ENCODE measurements at regions not wholly inside any gene's neighbourhood (a gene's known extent, or its start where the extent isn't known, plus 50 kb on each side); places are given as distances from the start of the nearest gene placed in this dataset.

DNA sequence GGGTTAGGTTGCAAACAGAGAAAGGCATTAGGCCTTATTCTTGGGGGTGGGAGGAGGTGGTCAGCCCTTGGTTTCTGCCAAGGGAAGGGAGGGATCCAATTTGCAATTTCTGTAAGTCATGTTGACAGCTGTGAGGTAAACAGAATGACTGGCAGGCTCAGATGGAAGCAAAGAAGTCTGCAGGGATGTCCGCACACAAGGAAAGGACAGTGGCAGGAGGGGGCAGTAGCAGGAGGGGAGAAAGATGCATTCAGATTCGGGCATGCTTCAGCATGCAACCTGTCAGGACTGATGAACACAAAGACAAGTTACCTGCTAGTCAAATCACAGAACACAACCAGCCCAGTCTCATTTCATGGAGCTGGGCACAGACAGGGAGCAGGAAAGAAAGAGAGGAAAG is 217.9 kb upstream of the FOXA2 start:
- H3K4me3 ChIP-seq (replicated peaks; ENCODE audit: low read depth, low read length) = no peak overlapping the region
- TF ChIP-seq, protein P1, sequence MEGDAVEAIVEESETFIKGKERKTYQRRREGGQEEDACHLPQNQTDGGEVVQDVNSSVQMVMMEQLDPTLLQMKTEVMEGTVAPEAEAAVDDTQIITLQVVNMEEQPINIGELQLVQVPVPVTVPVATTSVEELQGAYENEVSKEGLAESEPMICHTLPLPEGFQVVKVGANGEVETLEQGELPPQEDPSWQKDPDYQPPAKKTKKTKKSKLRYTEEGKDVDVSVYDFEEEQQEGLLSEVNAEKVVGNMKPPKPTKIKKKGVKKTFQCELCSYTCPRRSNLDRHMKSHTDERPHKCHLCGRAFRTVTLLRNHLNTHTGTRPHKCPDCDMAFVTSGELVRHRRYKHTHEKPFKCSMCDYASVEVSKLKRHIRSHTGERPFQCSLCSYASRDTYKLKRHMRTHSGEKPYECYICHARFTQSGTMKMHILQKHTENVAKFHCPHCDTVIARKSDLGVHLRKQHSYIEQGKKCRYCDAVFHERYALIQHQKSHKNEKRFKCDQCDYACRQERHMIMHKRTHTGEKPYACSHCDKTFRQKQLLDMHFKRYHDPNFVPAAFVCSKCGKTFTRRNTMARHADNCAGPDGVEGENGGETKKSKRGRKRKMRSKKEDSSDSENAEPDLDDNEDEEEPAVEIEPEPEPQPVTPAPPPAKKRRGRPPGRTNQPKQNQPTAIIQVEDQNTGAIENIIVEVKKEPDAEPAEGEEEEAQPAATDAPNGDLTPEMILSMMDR (IDR thresholded peaks at IDR 0.05; ENCODE audit: low read length, missing control alignments) = no peak
- no peak for DNase-seq (ENCODE audit: low read depth)

DNA sequence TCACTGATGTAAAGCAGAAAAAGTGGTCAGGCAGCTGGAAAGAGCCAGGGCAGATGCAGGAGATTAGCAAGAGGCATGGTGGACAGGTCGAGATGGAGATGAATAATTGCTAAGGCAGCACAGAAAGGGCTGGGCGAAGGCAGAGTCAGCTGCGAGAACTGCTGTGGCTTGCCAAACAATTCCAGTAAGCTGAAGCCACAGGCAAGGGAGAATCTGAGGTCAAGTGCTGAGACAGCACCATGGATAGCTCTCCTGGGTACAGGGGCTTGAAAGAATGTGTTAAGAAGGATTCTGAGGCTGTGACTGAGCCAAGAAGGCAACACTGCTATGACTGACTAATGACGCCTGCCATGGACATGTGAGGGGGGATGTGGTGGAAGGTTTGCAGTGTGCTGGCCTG is 220.8 kb upstream of the FOXA2 start:
- H3K4me3 ChIP-seq (replicated peaks; ENCODE audit: low read depth, low read length) = no peak overlapping the region
- TF ChIP-seq, protein P1 (IDR thresholded peaks at IDR 0.05; ENCODE audit: low read length, missing control alignments) = no peak
- peak; percentile 95 for DNase-seq (ENCODE audit: low read depth)

DNA sequence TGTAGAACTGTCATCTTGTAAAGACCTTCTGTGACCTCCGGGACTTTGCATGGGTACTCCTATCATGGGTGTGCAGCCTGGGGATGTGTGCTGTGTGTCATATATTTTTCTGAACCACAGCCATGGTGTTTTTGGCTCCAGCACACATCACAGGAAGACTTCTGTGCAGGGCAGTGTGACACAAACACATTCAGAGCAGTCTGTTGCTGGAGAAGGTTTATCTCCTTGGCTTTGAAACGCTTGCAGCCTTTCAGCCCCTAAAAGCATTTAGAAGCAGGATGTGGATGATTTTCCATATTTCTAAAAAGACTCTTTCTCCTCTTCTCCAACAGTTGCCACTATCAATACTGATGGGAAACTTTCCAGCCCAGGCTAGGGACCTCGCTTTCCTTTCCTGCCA is 221.6 kb upstream of the FOXA2 start:
- TF ChIP-seq, protein P1 (IDR thresholded peaks at IDR 0.05; ENCODE audit: low read length, missing control alignments) = no peak
- no peak for DNase-seq (ENCODE audit: low read depth)

DNA sequence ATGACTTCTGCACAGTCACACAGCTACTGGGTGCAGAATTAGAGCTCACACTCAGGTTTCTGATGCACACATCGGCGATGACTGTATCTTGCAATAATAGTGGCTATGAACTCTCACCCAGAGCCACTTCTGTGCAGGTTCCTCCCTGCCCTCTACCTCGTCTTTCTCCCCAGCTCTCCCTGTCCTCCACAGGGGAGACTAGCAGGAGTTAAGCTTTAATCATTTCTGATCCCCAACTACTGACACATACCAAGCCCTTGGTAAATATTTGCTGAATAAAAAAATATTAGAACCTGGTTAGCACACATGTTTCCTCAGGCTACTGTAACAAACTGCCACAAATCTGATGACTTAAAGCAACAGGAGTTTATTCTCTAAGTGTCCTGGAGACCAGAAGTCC is 222.7 kb upstream of the FOXA2 start:
- H3K4me3 ChIP-seq (replicated peaks; ENCODE audit: low read depth, low read length) = no peak overlapping the region
- TF ChIP-seq, protein P1 (IDR thresholded peaks at IDR 0.05; ENCODE audit: low read length, missing control alignments) = no peak
- DNase-seq (ENCODE audit: low read depth) = no peak

More for the DNA sequence above, 221.6 kb upstream of the FOXA2 start:
- H3K4me3 ChIP-seq (replicated peaks; ENCODE audit: low read depth, low read length) = no peak overlapping the region

DNA sequence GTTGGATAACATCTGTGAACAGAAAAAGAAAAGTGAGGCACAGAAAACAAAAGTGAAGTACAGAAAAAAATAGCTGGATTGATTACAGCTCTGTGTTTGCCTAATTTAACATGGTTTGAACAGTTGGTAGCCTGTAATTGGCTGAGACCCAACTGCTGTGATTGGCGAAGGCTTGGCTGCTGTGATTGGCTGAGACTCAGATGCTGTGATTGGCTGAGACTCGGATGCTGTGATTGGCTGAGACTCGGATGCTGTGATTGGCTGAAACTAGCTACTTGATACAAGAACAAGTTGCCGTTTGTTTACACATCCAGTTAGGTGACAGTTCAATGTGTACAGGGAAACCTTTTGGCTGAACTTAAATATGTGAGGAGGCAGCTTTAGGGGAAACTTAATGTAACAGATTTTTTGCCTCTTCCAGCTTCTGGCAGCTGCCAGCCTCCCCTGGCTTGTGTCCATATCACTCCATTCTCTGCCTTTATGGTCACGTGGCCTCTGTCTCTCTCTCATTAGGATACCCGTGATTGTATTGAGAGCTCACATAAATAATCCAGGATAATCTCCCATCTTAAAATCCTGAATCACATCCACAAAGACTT is 223.4 kb upstream of the FOXA2 start:
- TF ChIP-seq, protein P1 (IDR thresholded peaks at IDR 0.05; ENCODE audit: low read length, missing control alignments) = no peak
- no peak overlapping the region for H3K4me3 ChIP-seq (replicated peaks; ENCODE audit: low read depth, low read length)
- no peak for DNase-seq (ENCODE audit: low read depth)

DNA sequence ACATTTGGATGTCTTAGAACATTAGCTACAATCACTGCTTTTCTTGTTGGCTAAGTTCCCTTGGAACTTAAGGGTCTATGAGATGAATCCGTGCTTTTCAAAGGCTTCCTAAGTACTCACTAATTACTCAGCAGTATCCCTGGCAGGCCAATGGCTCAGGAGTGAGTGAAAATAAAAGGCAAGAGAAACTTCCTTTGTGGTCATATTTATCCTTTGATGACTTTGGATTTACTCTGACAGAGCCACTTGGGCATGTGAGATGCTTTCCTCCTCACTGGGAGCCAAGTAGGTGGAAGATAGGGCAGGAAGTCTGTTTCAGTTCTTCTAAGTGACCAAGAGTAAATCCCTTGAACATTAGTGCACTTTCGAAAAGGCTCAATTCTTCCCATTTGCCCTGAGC is 224.3 kb upstream of the FOXA2 start:
- TF ChIP-seq, protein P1 (IDR thresholded peaks at IDR 0.05; ENCODE audit: low read length, missing control alignments) = no peak

DNA sequence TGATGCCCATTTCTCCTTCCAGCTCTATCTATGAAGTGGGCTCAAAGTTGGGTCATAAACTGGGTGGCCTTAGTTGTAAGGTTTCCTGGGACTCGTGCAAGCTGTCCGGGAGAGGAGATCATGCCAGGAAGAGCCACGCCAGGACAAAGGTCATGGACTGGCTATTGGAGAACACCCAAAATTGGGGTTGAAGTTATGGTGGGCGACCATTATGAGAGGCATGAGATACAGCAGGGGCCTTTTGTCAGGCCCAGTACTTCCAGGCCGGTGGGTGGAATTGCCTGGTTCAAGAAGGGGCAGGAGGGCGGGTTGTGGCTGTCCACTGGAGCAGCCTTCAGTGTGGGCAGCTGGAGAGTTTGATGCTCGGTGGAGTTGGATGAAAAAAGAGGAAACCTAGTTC is 225.1 kb upstream of the SSTR4 start:
- DNase-seq (ENCODE audit: low read depth) = no peak
- no peak overlapping the region for H3K4me3 ChIP-seq (replicated peaks; ENCODE audit: low read depth, low read length)
- TF ChIP-seq, protein P1 (IDR thresholded peaks at IDR 0.05; ENCODE audit: low read length, missing control alignments) = no peak

More for the DNA sequence above, 224.3 kb upstream of the FOXA2 start:
- no peak for DNase-seq (ENCODE audit: low read depth)
- no peak overlapping the region for H3K4me3 ChIP-seq (replicated peaks; ENCODE audit: low read depth, low read length)
